CD14-positive monocyte (primary cell): ENCODE measurements at regions not wholly inside any gene's neighbourhood (a gene's known extent, or its start where the extent isn't known, plus 50 kb on each side); places are given as distances from the start of the nearest gene placed in this dataset.

Experiments
- DNase-seq, 3 donors: peaks; one replicate each; pipeline ENCODE4 v3.0.0-alpha.2; 2011 to 2022
- H2AFZ ChIP-seq: 2 replicates; pipeline ENCODE4 v1.6.0; 2012; ENCODE audit warnings: mild to moderate bottlenecking, low read depth, low read length, inconsistent platforms; ENCODE audit not compliant: insufficient read depth, poor library complexity, severe bottlenecking
- H3K27ac ChIP-seq, 2 donors: 1 replicate in 1 of 2; 2 replicates in 1 of 2; pipeline ENCODE4 v1.5.1; 2012 to 2013; ENCODE audit warnings: low read length in 2 of 2, control low read depth in 1 of 2, inconsistent platforms in 1 of 2, low read depth in 1 of 2, mild to moderate bottlenecking in 1 of 2
- H3K27me3 ChIP-seq, 2 donors: one replicate each; pipeline versions ENCODE4 v1.6.0 to v1.6.1; 2011 to 2013; ENCODE audit warnings: low read length in 2 of 2; ENCODE audit not compliant: control insufficient read depth in 2 of 2, insufficient read depth in 2 of 2
- H3K36me3 ChIP-seq, 2 donors: replicated peaks in 1 of 2; 1 replicate in 1 of 2; 2 replicates in 1 of 2; pipeline versions ENCODE4 v1.5.1 to v1.6.1; 2012 to 2013; ENCODE audit warnings: low read length in 2 of 2, control low read depth in 1 of 2, inconsistent platforms in 1 of 2, mild to moderate bottlenecking in 1 of 2; ENCODE audit not compliant: insufficient read depth in 2 of 2, control insufficient read depth in 1 of 2
- H3K4me1 ChIP-seq, 2 donors: 1 replicate in 1 of 2; 2 replicates in 1 of 2; pipeline versions ENCODE4 v1.5.1 to v1.6.1; 2012 to 2013; ENCODE audit warnings: low read length in 2 of 2, control low read depth in 1 of 2, inconsistent platforms in 1 of 2, mild to moderate bottlenecking in 1 of 2, moderate library complexity in 1 of 2; ENCODE audit not compliant: insufficient read depth in 2 of 2, control insufficient read depth in 1 of 2
- H3K4me2 ChIP-seq: replicated peaks from 2 replicates; pipeline ENCODE3; 2012; ENCODE audit warnings: low read length, moderate library complexity, mild to moderate bottlenecking; ENCODE audit not compliant: poor library complexity, severe bottlenecking; ENCODE audit errors: extremely low read depth
- H3K4me3 ChIP-seq, 3 experiments: fragments of 200-600 bp in 1 of 3; sonication (generic) in 1 of 3; replicated peaks in 1 of 3; 1 replicate in 2 of 3; 2 replicates in 1 of 3; pipeline ENCODE4 v1.5.1; 2011 to 2013; ENCODE audit warnings: low read length in 3 of 3, mild to moderate bottlenecking in 3 of 3, control low read depth in 2 of 3, low read depth in 2 of 3, inconsistent platforms in 1 of 3, moderate library complexity in 1 of 3
- H3K79me2 ChIP-seq: 2 replicates; pipeline ENCODE4 v1.6.0; 2012; ENCODE audit warnings: mild to moderate bottlenecking, control low read depth, inconsistent platforms, low read length, moderate library complexity; ENCODE audit not compliant: insufficient read depth
- H3K9ac ChIP-seq: 2 replicates; pipeline ENCODE4 v1.6.0; 2017; ENCODE audit warnings: low read length, mild to moderate bottlenecking; ENCODE audit not compliant: insufficient read depth, poor library complexity, severe bottlenecking
- H3K9me3 ChIP-seq, 2 donors: replicated peaks in 1 of 2; 1 replicate in 1 of 2; 2 replicates in 1 of 2; pipeline versions ENCODE4 v1.5.1 to v1.6.1; 2012 to 2013; ENCODE audit warnings: low read length in 2 of 2, control low read depth in 1 of 2; ENCODE audit not compliant: control insufficient read depth in 1 of 2, insufficient read depth in 1 of 2
- H4K20me1 ChIP-seq: 2 replicates; pipeline ENCODE4 v1.6.0; 2012; ENCODE audit warnings: mild to moderate bottlenecking, low read length, control low read depth, moderate library complexity; ENCODE audit not compliant: insufficient read depth
- H3K27ac Mint-ChIP-seq, 7 donors: one replicate each; pipeline ENCODE4 v1.8.0; 2020; ENCODE audit warnings: mild to moderate bottlenecking in 7 of 7, mixed read lengths in 7 of 7, moderate library complexity in 6 of 7, inconsistent platforms in 2 of 7
- H3K27me3 Mint-ChIP-seq, 3 donors: one replicate each; pipeline ENCODE4 v1.8.0; 2021 to 2022; ENCODE audit warnings: low read depth in 3 of 3, mild to moderate bottlenecking in 3 of 3, mixed read lengths in 3 of 3, moderate library complexity in 3 of 3, inconsistent platforms in 1 of 3
- H3K36me3 Mint-ChIP-seq, 2 donors: one replicate each; pipeline ENCODE4 v1.8.0; 2020; ENCODE audit warnings: mixed read lengths in 2 of 2, inconsistent platforms in 1 of 2, mild to moderate bottlenecking in 1 of 2
- H3K4me1 Mint-ChIP-seq: one replicate; pipeline ENCODE4 v1.8.0; 2020; ENCODE audit warnings: mild to moderate bottlenecking, mixed read lengths
- H3K4me3 Mint-ChIP-seq, 2 donors: one replicate each; pipeline ENCODE4 v1.8.0; 2020; ENCODE audit warnings: mild to moderate bottlenecking in 2 of 2, mixed read lengths in 2 of 2, moderate library complexity in 1 of 2
- H3K9me3 Mint-ChIP-seq, 7 donors: one replicate each; pipeline ENCODE4 v1.8.0; 2020 to 2022; ENCODE audit warnings: mixed read lengths in 7 of 7, mild to moderate bottlenecking in 6 of 7, moderate library complexity in 6 of 7, inconsistent platforms in 2 of 7
- CTCF ChIP-seq: fragments of 200-600 bp; IDR thresholded peaks from one replicate; pipeline ENCODE4 v1.8.0; 2022; ENCODE audit warnings: antibody characterized with exemption, mild to moderate bottlenecking
- WGBS: methylation state at CpG from one replicate; pipeline ENCODE4 v1.1.5; 2013; ENCODE audit warnings: missing lambda C conversion rate; ENCODE audit not compliant: insufficient coverage; 5-methylcytosine and 5-hydroxymethylcytosine counted together
- intact Hi-C, 2 donors: fragments of 100-400 bp; cut with micrococcal nuclease; formaldehyde crosslinking; loops; one replicate each; pipeline versions ENCODE4 v1.15.0 to v1.15.1; 2023

GRCh38 chr11:29293825-29294224 lies 723.0 kb downstream of the KCNA4 start:
- H3K4me3 ChIP-seq, result no peak overlapping the region
- no peak overlapping the region for H3K27ac ChIP-seq
- H2AFZ ChIP-seq, result no peak overlapping the region
- no peak overlapping the region for H3K9ac ChIP-seq
- H4K20me1 ChIP-seq, result no peaks in the 10 kb centered on the region
- DNase-seq, result no peak
- no peaks in the 10 kb centered on the region for H3K9me3 Mint-ChIP-seq
- no peaks in the 10 kb centered on the region for H3K79me2 ChIP-seq
- 75% methylated on average over 1 of the region's 3 CpGs for WGBS
- no peaks in the 10 kb centered on the region for H3K9me3 ChIP-seq
- H3K4me3 Mint-ChIP-seq, result no peak overlapping the region
- no peaks in the 10 kb centered on the region for H3K27me3 Mint-ChIP-seq
- no peaks in the 10 kb centered on the region for H3K36me3 Mint-ChIP-seq
- intact Hi-C loops, result no loop called here
- no peak overlapping the region for H3K4me2 ChIP-seq
- no peak for TF ChIP-seq CTCF
- H3K4me1 ChIP-seq, result no peaks in the 10 kb centered on the region
- no peaks in the 10 kb centered on the region for H3K36me3 ChIP-seq
- H3K27ac Mint-ChIP-seq, result no peak overlapping the region
- no peaks in the 10 kb centered on the region for H3K4me1 Mint-ChIP-seq
- no peaks in the 10 kb centered on the region for H3K27me3 ChIP-seq

GRCh38 chr11:29282088-29282487 lies 734.7 kb downstream of the KCNA4 start:
- Histone ChIP-seq H3K79me2 (no peaks in the 10 kb centered on the region), H3K27me3 (no peaks in the 10 kb centered on the region), H3K4me1 (no peaks in the 10 kb centered on the region), H4K20me1 (no peaks in the 10 kb centered on the region), H3K9me3 (no peaks in the 10 kb centered on the region), H3K36me3 (no peaks in the 10 kb centered on the region), H3K4me3 (no peak overlapping the region), H3K4me2 (no peak overlapping the region), H2AFZ (no peak overlapping the region), H3K9ac (no peak overlapping the region), H3K27ac (no peak overlapping the region)
- intact Hi-C loops, result no loop called here
- Mint-ChIP-seq H3K9me3 (peaks cover 0 to 3% (median 0%) of the 10 kb centered on the region in 7 donors), H3K27me3 (peaks cover 0 to 3% (median 0%) of the 10 kb centered on the region in 3 donors), H3K4me1 (no peaks in the 10 kb centered on the region), H3K27ac (no peak overlapping the region), H3K4me3 (no peak overlapping the region), H3K36me3 (no peaks in the 10 kb centered on the region)
- no CpG with 5 or more reads among the region's 2 CpGs for WGBS
- no peak for DNase-seq
- no peak for TF ChIP-seq CTCF
